Stimulated activated CD8-positive, alpha-beta memory T cell treated with anti-CD3 and anti-CD28 coated beads, Interleukin-15, amount 100 ng/mL, for 1 hour (primary cell): ENCODE measurements at regions not wholly inside any gene's neighbourhood (a gene's known extent, or its start where the extent isn't known, plus 50 kb on each side); places are given as distances from the start of the nearest gene placed in this dataset.

ENCODE experiments used
- DNase-seq: peaks from one replicate; pipeline ENCODE4 v3.0.0-alpha.2; 2020; ENCODE audit warnings: low read depth

DNA sequence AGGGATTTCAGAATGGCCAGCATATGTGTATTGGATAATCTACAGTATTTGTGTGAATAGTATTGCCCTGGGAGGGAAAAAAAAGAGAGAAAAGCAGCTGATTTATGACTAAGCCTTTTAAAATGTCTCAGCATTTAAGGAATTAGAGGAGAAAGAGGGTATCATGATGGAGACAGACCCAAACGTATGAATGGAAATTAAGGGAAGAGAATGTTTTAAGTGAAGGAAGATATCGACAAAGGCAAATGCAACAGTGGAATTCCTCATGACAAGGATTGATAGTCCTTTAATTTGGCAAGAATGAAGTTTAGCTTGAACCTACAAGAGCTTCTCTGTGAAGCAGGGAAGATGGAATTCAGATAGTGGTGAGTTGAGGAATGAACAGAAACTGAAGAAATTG, 367.3 kb upstream of the POU3F2 start:
- DNase-seq: no peak

- DNase-seq: no peak
Measured at GRCh38 chr6:98467902-98468301, 366.5 kb upstream of the POU3F2 start.

- DNase-seq: no peak
Measured at GRCh38 chr6:98469141-98469540, 365.2 kb upstream of the POU3F2 start.

GRCh38 chr6:98470821-98471220, 363.6 kb upstream of the POU3F2 start:
- DNase-seq: no peak

DNA sequence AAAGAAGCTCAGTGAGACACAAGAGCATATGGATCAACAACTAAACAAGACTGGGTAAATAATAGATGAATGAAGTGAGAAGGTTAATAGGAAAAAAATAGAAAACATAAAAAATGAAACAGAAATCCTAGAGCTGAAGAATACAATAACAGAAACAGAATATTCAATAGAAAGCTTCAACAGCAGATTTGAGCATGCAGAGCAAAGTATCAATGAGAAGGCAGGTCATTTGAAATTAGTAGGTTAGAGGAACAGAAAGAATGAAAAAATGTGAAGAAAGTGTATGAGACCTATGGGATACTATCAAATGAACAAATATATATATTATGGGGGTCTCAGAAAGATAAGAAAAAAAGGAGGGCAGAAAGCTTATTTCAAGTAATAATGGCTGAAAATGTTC, 362.9 kb upstream of the POU3F2 start:
- no peak for DNase-seq

DNA sequence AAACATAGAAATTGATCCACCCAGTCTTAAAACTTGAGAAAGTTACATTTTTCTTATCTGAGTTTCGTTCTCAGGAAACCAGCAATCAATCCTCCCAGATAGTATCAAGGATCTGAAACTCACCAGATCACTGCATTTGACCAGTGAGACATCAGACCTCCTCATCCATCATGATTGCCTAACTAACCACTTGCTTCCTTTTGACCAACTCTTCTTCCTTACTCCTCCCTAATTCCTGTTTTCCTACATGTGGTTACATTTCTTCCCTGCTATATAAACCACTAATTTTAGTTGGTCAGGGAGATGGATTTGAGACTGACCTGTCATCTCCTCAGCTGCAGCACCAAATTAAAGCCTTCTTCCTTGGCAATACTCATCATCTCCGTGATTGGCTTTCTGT, 357.1 kb upstream of the POU3F2 start:
- no peak for DNase-seq

DNA sequence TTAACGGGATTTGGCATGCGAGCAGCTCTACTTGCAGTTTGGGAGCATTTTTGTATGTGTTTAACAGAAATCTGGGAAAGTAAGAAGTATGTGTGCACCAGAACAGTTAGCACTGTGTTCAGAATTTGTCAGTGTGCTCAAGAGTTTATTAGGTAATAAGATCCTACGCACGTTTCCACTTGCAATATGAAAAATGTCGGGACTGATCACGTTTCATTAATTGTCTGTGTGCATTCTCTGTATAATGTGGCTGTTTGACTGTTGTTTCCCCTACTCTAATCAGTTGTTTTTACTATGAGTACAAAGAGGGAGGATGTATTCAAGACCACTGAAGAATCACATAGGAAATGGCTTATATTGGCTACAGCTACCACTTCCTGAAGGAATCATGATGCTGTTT, 349.7 kb upstream of the POU3F2 start:
- DNase-seq: no peak

DNA sequence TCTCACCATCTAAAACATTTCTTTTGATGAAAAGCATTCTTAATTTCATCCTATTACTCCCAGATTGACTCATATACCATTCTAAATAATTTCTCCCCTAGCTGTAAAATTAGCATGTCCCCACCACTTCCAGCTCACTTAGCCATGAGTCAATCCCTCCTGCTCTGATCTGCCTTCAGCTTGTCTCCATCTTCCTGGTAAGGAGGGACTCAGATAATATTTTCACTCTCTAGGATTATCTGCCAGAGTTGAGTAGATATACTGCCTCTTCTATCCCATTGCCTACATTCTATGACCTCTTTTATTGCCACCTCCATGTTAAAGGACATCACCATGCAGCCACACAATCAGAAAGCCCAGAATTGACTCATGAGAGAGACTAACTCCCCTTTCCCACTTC, 348.8 kb upstream of the POU3F2 start:
- DNase-seq: no peak

DNA sequence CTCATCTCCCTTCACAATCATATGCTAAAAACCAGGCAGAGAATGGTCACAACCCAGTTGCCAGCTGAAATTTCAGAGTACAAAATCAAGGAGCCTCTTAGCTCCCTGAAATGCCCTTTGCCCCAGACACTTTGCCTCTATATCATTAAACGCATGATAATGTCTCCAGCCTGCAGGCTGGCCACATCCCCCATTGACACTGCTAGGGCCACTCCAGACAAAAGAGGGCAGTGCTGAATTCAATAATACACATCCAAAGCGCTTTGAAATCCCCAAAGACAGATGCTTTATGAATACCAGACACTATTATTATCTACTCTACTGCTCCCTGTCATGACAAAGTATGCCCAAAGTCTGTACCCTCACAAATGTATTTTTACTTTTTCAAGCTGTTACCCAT, 348.3 kb upstream of the POU3F2 start:
- no peak for DNase-seq

- no peak for DNase-seq
Measured at GRCh38 chr6:98487612-98488011, 346.8 kb upstream of the POU3F2 start.

- DNase-seq: no peak
Measured at GRCh38 chr6:98498144-98498775, 336.1 kb upstream of the POU3F2 start.

DNA sequence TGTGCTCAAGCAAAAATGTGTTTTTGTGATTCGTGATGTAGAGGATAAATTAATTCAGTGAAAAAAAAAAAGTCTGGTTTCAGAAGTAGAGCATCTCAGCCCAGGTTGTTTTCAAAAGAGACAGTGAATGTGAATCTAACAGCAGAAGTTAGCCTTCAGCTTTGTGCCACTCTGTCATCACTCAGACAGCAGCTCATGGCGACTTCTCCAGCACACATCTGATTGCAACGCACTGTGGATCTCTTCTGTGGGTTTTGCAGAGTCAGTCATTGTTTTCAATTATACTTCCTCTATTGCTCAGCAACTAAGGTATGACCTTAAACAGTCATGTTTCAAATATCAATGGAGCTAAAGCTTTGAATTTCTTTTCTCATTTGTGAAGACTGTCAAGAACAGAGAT, 335.5 kb upstream of the POU3F2 start:
- no peak for DNase-seq

DNA sequence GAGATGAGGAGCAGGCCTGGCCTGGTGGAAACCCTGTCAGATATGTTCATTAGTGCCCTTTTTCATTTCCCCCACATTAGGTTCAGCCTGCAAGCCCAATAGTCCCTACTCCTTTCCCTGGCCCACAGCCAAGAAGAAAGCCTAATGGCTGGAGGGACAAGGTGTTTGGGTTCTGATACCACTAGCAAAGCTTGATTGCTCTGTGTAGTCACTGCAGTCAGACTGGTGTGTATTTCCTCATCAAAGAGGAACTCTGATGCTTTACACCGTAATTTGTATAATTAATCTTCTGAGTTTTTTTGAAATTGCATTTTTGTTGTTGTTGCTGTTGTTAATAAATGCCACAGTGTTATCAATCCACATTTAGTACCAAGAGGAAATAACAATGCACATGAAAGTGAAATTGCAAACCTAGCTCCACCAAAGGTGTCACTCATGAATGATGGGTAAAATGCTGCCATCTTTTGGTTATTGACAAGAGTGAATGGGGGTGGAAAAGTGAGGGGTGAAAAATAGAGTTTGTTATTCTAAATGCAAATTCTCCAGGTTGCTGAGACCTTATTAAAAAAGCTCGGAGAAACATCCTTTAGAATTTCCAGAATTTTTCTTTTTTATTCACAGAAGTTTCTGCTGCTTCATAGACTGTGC, 320.2 kb upstream of the POU3F2 start:
- DNase-seq: no peak

DNA sequence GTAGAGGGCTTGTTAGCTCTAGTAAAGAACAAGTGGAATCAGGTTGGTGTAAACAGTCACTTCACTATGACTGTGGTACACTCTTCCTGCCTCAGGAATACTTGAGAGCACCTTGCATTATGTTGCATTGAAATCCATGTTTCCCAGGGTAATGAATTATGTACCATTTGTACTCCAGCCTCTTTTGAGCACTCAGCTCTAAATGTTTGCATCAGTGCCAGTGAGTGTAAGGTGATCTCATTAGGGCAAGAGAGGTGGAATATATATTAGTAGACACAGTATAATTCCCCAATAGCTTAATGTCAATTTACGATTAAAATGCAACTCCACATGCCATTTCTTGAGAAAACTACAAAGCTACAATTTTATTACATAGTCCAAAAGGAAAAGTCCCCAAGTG, 319.6 kb upstream of the POU3F2 start:
- DNase-seq: no peak

DNA sequence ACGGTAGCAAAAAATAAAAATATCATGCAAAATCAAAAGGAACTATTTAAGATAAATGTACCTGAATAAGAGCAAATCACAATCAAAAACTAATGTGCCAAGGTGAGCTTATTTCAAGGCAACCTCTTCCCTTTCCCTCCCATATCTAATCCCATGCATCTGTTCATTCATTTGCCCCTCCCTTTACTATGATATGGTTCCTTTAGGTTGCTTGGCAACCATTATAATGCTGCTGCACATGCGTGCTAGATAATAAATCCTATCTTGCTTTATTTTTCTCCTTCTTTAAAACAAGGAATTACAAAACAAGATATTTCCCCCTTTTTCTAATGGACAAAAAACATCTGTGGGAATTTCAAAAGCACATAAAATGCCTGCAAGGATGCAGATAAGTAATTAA, 318.2 kb upstream of the POU3F2 start:
- no peak for DNase-seq

GRCh38 chr6:98516866-98517265, 317.5 kb upstream of the POU3F2 start:
- DNase-seq: no peak

DNA sequence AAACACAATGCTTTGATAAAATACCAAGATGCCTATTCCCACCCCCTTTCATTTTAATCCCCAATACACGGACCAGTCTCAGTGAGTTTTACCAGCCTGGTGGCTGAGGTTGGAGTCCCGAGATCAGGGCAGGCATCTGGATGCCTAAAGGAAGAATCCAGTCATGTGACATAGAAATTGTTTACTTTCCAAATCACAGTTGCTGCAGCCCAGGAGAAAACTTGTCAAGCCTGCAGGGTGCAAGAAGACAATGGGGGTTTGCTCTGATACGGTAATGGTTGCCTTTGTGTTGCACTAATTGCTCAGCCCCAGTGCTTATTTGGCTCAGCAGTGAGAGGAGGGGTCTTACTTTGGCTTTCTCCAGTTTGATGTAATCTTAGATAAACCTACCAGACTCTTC, 308.5 kb upstream of the POU3F2 start:
- no peak for DNase-seq

DNA sequence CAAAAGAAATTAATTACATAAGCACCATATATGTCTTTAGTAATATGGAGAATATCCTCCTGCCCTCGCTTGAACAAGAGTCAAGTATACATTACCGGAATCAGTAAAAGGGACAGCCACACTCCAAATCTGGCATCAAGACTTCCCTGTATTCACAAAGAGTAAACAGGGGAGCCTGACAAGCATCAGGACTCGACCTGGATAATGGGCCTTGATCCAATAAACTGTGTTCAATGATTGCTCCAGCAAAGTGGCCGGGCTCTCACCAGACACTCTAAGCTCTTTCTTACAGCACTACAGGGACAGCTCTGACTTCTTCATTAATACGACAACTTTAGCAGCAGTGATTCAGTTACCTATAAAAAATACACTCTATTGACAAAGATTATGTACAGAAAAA, 307.9 kb upstream of the POU3F2 start:
- DNase-seq: no peak

GRCh38 chr6:98529364-98529763, 305.0 kb upstream of the POU3F2 start:
- DNase-seq: no peak

DNA sequence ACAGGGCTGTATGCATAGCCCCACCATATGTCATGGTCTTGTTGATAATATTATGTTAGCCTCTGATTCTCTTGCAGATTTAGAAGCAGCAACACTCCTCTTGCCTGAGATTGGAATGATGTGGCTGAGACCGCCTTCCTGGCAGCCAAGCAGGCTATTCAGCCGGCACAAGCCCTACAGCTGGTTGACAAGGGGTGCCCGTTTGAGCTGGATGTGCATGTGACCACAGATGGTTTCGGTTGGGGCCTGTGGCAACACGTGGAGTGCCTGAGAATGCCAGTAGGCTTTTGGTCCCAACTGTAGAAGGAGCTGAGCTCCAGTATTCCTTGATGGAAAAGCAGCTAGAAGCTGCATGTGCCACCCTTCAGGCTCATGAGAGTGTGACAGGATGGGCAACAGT, 303.6 kb upstream of the POU3F2 start:
- DNase-seq: no peak

- DNase-seq: no peak
Measured at GRCh38 chr6:98532004-98532403, 302.4 kb upstream of the POU3F2 start.

- DNase-seq: no peak
Measured at GRCh38 chr6:98539741-98540140, 294.6 kb upstream of the POU3F2 start.

GRCh38 chr6:98546376-98546775, 288.0 kb upstream of the POU3F2 start:
- DNase-seq: no peak

DNA sequence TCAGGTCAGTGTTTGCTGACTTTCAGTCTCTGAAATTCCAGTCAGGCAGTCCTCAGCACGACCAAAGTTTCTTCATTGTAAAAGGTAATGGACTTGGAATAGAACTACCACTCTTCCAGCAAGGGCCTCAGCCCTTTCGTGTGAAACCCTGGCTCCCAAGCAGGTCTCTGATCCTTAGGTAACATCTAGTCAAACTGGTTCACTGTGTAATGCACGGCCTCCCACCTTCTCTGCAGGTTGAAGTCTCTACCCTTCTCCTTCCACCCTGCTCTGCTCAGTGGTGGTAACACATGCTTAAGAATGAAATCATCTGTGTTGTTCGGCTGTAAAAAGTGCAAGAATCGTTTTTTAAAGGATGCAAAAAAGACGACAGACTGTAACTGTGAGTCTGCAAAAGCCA, 287.2 kb upstream of the POU3F2 start:
- DNase-seq: no peak
